HG03378 (cell line): ENCODE measurements at regions not wholly inside any gene's neighbourhood (a gene's known extent, or its start where the extent isn't known, plus 50 kb on each side); places are given as distances from the start of the nearest gene placed in this dataset.

Source experiments
- ATAC-seq: cut with Tn5 transposase; IDR thresholded peaks from one replicate; pipeline ENCODE4 v1.9.1; 2021; ENCODE audit warnings: mild to moderate bottlenecking, moderate library complexity; ENCODE audit not compliant: unreplicated experiment

DNA sequence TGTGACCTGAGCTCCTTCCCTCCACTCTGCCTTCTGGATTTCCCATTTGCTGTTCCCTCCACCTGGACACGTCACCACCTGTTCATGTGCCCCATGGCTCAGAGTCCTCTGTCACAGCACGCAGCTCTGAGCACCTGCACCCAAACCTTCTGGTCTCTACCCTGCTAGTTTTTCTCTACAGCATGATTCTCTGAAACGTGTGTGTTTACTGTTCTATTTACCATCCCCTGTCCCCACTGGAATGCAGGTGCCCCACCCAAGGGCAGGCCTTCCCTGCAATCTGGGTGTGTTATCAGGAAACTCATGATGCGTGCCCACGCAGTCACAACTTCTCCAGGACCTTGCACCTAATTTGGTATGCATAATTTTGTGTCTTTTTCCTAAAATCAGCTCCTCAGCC lies 284.4 kb upstream of the IGFBP3 start:
- ATAC-seq = no peak

DNA sequence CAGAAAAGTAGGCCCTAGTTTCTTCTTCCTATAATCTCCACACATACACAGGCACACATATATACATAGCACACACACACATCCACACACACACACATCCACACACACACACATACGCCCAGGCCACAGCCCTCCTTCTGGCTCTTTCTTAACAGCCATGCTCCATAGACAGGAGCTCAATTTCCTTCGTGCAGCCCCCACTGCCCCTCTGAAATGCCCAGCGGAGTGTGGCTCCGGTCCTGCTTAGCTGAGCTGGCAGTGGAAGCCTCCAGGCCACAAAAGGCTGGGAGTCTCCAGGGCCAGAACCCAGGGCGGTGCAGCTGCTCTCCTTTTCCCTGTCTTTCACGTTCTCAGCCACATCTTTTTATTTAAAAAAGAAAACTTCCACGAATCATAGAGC lies 282.9 kb upstream of the IGFBP3 start:
- no peak for ATAC-seq

- no peak for ATAC-seq
Observed at GRCh38 chr7:46202379-46202778, 281.3 kb upstream of the IGFBP3 start.

- no peak for ATAC-seq
Observed at GRCh38 chr7:46201961-46202360, 280.9 kb upstream of the IGFBP3 start.

- no peak for ATAC-seq
Observed at GRCh38 chr7:46198701-46199100, 277.6 kb upstream of the IGFBP3 start.

- no peak for ATAC-seq
Observed at GRCh38 chr7:46197785-46198540, 276.9 kb upstream of the IGFBP3 start.

- no peak for ATAC-seq
Observed at GRCh38 chr7:46195934-46196333, 274.9 kb upstream of the IGFBP3 start.

DNA sequence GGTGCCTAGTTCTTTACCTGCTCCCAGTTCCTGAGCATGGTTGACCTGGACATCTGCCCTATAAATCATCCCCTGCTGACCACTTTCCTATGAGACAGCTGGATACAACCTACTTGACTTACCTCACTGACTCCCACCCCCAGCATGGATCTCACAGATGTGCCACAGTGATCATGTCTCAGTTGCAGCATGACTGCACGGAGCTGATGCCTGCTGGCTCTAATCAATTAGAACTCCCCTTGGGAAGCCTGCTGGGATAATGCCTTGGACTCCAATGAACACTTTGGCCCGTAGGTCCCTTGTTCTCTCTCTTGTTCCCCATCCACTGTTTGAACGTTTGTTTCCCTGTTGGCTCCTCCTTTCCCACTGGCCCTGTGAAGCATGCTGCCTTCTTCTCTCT lies 271.2 kb upstream of the IGFBP3 start:
- ATAC-seq = no peak

DNA sequence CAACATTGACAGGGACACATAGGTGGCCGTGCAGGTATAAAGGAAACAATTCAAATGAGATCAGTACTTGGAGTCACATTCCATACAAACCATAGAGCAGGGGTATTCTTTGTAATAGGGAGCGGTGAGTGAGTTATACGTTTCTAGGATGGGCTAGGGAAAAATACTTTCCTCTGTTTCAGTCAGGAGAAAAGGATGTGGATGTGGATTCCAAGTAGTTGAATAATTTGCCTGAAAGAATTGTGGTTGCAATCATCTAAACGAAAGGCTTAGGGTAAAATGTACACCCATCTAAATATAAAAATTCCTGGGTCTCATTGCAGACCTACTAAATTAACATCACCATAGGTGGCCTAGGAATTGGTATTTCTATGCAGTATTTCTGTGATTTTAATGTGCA lies 270.7 kb upstream of the IGFBP3 start:
- no peak for ATAC-seq

DNA sequence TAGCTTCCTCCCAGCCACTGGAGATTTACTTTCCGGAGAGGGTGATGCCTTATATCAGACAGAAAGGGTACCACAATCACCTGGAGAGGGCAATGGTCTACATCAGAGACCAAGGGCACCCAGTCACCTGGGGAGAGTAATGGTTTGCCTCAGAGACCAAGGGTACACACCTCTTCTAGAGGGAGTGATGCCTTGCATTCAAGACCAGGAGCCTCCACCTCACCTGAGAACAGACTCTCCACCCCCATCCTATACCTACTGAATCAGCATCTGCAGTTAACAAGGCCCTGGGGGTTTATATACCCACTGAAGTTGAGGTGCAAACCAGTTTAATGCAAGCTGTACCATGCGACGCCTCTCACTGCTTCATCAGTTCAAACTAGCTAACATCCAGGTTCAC lies 270.2 kb upstream of the IGFBP3 start:
- no peak for ATAC-seq

GRCh38 chr7:46189255-46189790 lies 268.3 kb upstream of the IGFBP3 start:
- ATAC-seq = no peak

- no peak for ATAC-seq
Observed at GRCh38 chr7:46186131-46186530, 265.1 kb upstream of the IGFBP3 start.

DNA sequence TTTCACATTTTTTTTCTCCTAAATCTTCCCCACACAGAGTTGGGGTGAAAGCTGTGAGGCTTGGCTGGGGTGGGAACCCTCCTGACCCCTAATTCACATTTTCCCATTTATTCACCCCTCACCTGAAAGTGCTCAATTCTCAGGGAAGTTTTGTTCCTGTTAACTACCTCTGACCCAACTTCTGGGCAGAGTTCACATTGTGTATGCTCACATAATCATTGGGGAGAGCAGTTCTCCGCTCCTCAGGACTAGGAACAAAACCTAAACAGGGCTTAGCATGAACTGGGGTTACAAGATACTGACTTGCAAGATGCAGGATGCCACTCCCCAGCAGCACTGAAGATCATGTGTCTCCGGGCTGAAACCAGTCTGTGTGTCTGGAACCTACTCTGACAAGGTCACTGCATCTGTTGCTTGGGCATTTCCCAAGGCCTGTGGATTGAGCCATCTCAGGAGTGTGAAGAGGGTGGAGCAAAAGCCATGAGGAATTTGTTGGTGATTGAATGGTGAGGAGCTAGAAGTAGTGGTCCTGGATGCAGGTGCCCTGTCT lies 258.1 kb upstream of the IGFBP3 start:
- ATAC-seq = no peak

GRCh38 chr7:46178661-46179060 lies 257.6 kb upstream of the IGFBP3 start:
- no peak for ATAC-seq

GRCh38 chr7:46177821-46178220 lies 256.7 kb upstream of the IGFBP3 start:
- ATAC-seq = no peak

DNA sequence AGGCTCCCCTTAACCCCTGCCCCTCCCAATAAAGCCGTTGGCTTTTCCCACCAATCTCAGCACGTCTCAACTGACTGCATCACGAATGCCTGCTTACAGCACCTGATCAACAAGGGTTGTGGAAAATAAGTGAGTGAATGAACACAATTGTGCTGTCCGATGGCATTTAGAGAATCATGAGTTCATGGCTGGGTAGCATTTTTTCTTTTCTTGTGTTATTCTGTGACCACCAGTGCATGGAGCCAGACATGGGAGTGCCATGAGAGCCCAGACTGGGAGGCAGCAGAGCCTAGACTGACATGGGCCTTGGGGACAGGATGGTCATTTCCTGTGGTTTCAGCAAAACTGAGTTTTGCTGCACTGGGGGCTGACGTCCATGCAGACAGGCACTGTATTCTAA lies 254.1 kb upstream of the IGFBP3 start:
- ATAC-seq = no peak

DNA sequence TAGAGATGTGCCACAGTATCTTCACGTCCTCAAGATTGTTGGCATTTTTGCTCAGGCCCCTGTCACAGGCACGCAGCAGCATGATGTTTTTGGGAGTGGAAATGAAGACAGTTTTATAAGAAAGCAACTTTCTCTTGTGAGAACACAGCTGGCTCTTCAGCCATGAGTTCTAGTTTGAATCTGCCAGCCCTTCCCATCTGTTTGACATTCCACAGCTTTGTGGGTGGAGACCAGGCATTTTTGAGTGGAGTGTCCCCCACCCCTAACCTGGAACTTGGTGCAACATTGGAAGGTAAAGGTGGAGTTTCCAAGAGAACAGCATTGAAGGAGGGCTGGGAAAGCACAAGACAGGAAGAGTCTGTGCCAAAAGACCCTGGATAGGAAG lies 253.1 kb upstream of the IGFBP3 start:
- ATAC-seq = no peak

DNA sequence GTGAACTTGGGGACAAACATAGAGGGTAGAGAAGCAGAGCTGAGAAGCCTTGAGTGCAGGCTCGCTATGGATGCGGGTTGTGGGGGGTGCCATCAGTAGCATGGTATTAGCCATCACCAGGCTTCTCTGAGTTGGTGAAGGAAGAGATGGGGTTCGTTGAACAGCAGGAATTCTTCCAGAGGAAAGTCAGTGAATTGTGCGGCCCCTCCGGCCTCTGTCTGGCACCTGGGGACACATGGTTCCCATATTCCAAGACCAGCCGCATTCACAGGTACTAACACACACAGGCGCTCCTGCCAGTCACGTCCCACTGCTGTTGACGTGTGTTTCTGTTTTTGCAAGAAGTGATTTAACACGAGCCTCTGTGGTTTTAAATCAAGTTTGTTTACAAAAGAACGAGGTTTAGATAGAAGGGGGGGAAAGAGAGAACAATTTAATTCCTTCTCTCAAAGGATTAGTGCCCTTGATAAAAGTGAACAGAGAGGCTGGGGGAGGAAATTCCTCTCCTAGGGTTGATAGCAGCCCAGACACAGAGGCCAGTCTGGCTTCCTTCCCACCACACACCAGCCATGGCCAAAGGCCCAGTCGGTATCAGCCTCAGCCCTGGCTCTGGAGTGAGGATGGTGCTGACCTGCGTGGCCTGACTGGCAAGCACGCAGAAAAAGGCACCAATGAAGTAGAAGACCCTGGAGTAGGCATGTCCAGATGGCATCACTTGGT lies 252.6 kb upstream of the IGFBP3 start:
- ATAC-seq = no peak

DNA sequence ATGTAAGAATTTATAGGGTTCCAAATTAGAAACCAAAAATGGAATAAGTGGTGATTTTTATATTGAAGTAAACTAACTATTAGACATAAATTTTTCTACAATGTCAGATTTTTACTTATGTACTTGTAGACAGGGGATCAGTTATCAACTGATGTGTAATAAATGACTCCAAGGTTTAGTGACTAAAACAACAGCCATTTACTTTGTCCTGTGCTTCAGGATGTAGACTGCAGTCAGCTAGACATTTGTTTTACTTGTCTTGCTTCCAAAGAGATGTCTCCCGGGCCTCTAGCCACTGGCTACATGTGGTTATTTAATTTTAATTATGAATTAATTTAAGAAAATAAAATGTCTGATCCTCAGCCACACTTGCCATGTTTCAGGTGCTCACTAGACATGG lies 249.7 kb upstream of the IGFBP3 start:
- ATAC-seq = no peak

DNA sequence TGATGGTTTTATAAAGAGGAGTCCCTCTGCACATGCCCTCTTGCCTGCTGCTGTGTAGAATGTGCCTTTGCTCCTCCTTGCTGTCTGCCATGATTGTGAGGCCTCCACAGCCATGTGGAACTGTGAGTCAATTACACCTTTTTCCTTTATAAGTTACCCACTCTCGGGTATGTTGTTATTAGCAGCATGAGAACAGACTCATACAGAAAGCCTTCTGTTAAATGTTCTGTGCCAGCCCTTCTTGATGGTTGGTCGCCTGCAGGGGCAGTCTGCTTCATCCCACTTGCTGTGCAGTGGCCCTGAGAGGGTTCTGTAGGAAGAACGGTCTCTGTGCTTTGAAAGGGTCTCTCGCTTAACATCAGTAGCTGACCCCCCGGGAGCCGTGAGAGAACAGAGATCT lies 248.9 kb upstream of the IGFBP3 start:
- no peak for ATAC-seq

DNA sequence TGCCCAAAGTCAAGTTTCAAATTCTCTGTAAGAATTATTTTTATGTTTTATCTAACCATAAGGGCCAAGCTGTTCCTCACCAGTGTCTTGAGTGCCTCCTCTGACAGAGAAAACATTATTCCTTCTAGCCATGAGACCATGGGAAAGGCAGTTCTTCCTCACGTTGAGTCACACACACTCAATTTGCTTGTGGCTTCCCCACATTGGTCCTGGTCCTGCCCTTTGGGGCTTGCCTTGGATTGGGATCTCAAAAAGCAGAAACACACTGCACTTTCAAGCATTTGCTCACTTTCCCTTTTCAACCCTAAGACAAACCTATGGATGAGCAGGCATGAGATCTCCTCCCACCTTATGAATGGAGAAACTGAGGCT lies 248.3 kb upstream of the IGFBP3 start:
- ATAC-seq = no peak
